ENCODE measurements at regions not wholly inside any gene's neighbourhood (a gene's known extent, or its start where the extent isn't known, plus 50 kb on each side); places are given as distances from the start of the nearest gene placed in this dataset.

GRCh38 chr1:218674280-218674773, 329.2 kb downstream of the TGFB2 start (continued):
- TF ChIP-seq CTCF (IDR thresholded peaks at IDR 0.05; ENCODE audit: control extremely low read depth in 1 of 3, insufficient read depth in 1 of 3, low read depth in 1 of 3, low read length in 3 of 3): peak in 1 of 3 experiments; percentile 14; a peak in 1 of 4 replicates
- 0 out of 2 replicates have a peak, but pooled peaks have one; percentile 24 for TF ChIP-seq TBP (IDR thresholded peaks at IDR 0.05; ENCODE audit: low read depth, low read length)
- no peak for TF ChIP-seq KDM4A (IDR thresholded peaks at IDR 0.05; ENCODE audit: low read depth, low read length, severe bottlenecking)
- no peak for TF ChIP-seq FOSL1 (IDR thresholded peaks at IDR 0.05; ENCODE audit: insufficient read depth, low read depth, low read length)
- no peak for TF ChIP-seq SP4 (IDR thresholded peaks at IDR 0.05; ENCODE audit: low read length)
- TF ChIP-seq ATF2 (IDR thresholded peaks at IDR 0.05; ENCODE audit: low read length): no peak
- no peak for TF ChIP-seq POU5F1 (IDR thresholded peaks at IDR 0.05; ENCODE audit: low read depth, low read length)
- no peak for TF ChIP-seq MAFK (IDR thresholded peaks at IDR 0.05; ENCODE audit: low read depth, low read length)
- peak; percentile 55 for TF ChIP-seq NANOG (IDR thresholded peaks at IDR 0.05; ENCODE audit: insufficient read depth, low read depth, low read length, poor library complexity, severe bottlenecking)
- no peak for TF ChIP-seq USF2 (IDR thresholded peaks at IDR 0.05; ENCODE audit: low read length)
- no peak for TF ChIP-seq PHF8 (conservative IDR thresholded peaks at IDR 0.05; ENCODE audit: low read depth, low read length)
- no peak for TF ChIP-seq CHD1 (IDR thresholded peaks at IDR 0.05; ENCODE audit: low read depth, low read length)
- TF ChIP-seq POLR2AphosphoS5 (IDR thresholded peaks at IDR 0.05; ENCODE audit: low read depth, low read length): no peak
- TF ChIP-seq NRF1 (IDR thresholded peaks at IDR 0.05; ENCODE audit: low read depth, low read length): no peak
- no peak for TF ChIP-seq SP2 (IDR thresholded peaks at IDR 0.05; ENCODE audit: low read length)
- no peak for TF ChIP-seq CBX5 (IDR thresholded peaks at IDR 0.05; ENCODE audit: low read depth, low read length)
- 0 out of 4 replicates have a peak, but pooled peaks of 1 of the 2 experiments have one; percentile 31 for TF ChIP-seq HDAC2 (IDR thresholded peaks at IDR 0.05; ENCODE audit: borderline replicate concordance in 1 of 2, low read depth in 2 of 2, low read length in 2 of 2)
- TF ChIP-seq RXRA (IDR thresholded peaks at IDR 0.05; ENCODE audit: insufficient read depth, low read depth, low read length): no peak
- TF ChIP-seq CBX8 (IDR thresholded peaks at IDR 0.05; ENCODE audit: borderline replicate concordance, low read depth, low read length): no peak
- no peak for TF ChIP-seq BCL11A (IDR thresholded peaks at IDR 0.05; ENCODE audit: low read depth in 2 of 2, low read length in 2 of 2)
